NCI-H1048 (cell line): ENCODE measurements at regions not wholly inside any gene's neighbourhood (a gene's known extent, or its start where the extent isn't known, plus 50 kb on each side); places are given as distances from the start of the nearest gene placed in this dataset.

ENCODE experiments used
- DNase-seq: peaks from one replicate; lab custom pipeline; 2025; lab: John Stamatoyannopoulos, UW

GRCh38 chr13:30845297-30846214, 60.5 kb upstream of the MEDAG start:
- no peak for DNase-seq

- no peak for DNase-seq
Observed at GRCh38 chr13:30846311-30846710, 59.8 kb upstream of the MEDAG start.

DNA sequence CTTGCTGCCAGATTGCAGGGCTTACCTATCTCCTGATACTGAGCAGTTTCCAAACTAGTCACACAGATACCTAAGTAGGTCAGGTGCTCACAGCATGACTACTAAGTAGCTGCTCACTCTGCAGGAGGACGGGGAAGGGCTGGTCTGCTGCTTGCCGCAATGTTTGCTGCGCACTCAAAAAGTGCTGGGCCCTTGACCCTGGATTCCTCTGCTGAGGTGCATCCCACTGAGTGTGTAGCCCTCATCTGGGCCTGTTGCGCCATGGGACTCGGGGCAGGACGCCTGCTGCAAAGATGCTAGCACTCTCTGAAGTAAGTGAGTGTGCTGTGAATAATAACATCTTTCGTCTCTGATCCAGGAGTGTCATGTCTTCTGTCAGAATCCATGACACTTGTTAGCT, 59.2 kb upstream of the MEDAG start:
- DNase-seq: no peak

DNA sequence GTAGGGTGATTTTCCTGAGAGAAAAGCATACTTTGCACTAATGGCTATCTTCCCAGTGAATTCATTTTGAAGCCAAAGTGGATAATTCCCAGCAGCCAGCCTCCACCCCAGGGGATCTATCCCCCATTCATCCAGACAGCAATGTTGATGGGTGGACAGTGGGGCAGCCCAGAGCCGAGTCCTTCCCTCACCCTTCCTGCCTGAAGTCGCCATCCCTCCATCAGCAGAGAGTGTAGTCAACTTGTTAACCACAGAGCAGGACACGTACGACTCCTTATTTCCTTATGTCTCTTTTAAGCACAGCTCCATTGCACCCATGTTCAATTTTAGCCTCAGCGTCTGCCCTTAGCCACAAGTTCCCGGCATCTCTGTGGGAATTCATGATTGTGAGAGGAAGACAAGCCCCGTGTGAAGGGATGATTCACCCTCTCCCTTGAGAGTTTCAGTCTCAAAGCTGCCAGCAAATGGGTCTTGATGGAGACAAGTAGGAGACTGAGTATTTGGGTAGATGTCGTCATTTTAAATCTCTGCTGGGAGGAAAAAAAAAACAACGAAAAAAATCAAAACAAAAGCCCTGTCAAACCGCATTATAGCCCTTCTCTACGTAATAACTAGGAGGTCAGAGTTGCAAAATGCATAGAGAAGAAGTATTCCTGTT, 58.3 kb upstream of the MEDAG start:
- no peak for DNase-seq

DNA sequence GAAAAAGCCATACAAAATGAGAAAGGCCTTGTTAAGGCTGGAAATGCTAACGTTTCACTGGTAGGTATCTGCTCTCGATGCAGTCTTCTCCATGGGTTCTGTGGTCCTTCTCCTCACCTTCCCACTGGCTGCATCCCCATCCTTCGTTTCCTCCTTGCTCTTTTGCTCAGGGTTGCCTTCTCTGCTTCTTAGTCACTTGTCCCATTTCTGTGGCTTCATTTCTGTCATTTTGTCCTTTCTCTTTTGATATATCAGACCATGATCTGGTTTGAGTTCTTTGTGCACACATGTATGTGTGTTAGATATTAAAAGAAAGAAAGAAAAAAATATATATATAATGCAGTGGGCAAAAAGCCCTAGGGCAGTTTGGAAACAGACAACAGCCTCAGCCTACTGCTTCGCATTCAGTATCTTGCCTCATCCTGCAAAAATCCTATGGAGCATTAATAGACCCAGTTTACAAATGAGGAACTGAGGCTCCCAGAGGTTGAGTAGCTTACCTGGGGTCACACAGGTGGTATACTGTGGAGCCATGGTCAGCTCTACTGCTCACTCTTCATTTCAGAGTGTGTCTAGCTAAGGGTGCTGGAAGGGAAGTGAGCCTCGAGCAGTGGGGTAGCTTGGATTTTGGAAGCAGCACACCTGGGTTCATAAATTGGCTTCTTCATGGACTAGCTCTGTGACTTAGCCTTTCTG, 57.6 kb upstream of the MEDAG start:
- no peak for DNase-seq

GRCh38 chr13:30849611-30850010, 56.5 kb upstream of the MEDAG start:
- DNase-seq: no peak

DNA sequence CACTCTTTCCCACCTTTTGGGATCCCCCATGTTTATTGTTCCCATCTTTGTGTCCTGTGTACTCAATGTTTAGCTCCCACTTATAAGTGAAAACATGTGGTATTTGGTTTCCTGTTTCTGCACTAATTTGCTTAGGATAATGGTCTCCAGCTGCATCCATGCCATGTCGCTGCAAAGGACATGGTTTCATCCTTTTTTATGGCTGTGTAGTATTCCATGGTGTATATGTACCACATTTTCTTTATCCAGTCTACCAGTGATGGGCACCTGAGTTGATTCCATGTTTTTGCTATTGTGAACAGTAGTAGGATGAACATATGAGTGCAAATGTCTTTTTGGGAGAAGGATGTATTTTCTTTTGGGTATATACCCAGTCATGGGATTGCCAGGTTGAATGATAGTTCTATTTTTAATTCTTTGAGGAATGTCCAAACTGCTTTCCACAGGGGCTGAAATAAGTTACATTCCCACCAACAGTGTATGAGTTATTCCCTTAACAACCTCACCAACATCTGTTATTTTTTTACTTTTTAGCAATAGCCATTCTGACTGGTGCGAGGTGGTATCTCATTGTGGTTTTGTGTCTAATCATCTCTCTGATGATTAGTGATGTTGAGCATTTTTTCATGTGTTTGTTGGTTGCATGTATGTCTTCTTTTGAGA, 55.7 kb upstream of the MEDAG start:
- no peak for DNase-seq

DNA sequence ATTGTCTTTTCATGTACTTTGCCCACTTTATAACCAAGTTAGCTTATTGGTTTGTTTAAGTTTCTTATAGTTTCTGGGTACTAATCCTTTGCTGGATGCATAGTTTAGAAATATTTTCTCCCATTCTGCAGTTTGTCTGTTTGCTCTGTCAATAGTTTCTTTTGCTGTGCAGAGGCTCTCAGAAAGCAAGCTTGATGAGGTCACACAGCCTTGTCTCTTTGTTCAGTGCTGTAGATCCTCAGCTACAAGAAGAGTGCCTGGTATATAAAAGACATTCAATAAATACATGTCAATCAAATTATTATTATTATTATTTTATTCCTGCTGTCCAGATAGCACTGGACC, 55.2 kb upstream of the MEDAG start:
- no peak for DNase-seq

DNA sequence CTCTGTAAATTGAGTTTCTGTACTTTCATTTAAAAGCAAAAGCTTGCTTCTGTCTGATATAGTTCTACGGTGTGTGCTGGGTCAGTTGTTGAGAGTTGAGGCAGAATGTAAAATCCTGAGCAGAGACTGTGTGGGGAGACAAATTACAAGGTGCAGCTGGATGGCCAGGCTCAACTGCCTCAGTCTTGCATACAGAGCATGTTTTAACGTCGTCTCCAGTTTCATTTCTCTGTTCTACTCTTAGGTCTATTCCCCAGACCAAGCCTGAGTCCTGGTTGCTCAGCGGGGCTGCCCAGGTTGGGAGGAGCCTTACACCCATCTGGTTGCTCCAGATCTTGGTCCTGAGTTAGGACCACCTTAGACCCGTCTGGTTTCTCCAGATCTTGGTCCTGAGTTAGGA, 54.4 kb upstream of the MEDAG start:
- DNase-seq: no peak

DNA sequence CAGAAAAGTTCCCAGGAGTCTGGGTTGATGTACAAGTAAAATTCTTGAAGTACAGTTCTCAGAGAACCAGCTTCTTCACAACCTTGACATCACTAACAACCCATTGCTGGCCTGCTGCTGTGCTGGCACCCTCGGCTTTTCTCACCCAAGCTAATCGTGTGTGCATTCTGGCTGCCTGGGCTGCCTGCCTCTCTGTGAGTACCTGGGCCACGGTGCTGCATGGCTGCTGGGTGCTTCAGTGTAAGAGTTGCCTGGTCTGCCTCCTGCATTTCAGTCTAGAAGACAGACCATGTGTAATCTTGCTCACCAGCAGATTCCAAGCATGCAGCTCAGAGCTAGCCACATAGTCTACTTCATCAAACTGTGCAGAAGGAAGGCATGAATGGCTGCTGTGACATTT, 50.5 kb upstream of the MEDAG start:
- DNase-seq: no peak

GRCh38 chr13:30856005-30856790, 49.9 kb upstream of the MEDAG start:
- no peak for DNase-seq
